ENCODE measurements at regions not wholly inside any gene's neighbourhood (a gene's known extent, or its start where the extent isn't known, plus 50 kb on each side); places are given as distances from the start of the nearest gene placed in this dataset.

- no peak for TF ChIP-seq CTCF (IDR thresholded peaks at IDR 0.05; ENCODE audit: insufficient read depth, low read length)
- no peak for DNase-seq (ENCODE audit: low read depth)
- H3K4me3 ChIP-seq (ENCODE audit: low read depth, low read length) = no peak overlapping the region
Measured at GRCh38 chr4:159505266-159505975, 402.5 kb downstream of the RAPGEF2 start.

- no peak for DNase-seq (ENCODE audit: low read depth)
- no peak for TF ChIP-seq CTCF (IDR thresholded peaks at IDR 0.05; ENCODE audit: insufficient read depth, low read length)
- H3K4me3 ChIP-seq (ENCODE audit: low read depth, low read length) = no peak overlapping the region
Measured at GRCh38 chr4:159506801-159507517, 404.1 kb downstream of the RAPGEF2 start.

GRCh38 chr4:159508917-159509500 is 406.1 kb downstream of the RAPGEF2 start:
- DNase-seq (ENCODE audit: low read depth) = no peak
- no peak for TF ChIP-seq CTCF (IDR thresholded peaks at IDR 0.05; ENCODE audit: insufficient read depth, low read length)

GRCh38 chr4:159512348-159512747 is 409.5 kb downstream of the RAPGEF2 start:
- no peak for DNase-seq (ENCODE audit: low read depth)
- no peak overlapping the region for H3K4me3 ChIP-seq (ENCODE audit: low read depth, low read length)
- TF ChIP-seq CTCF (IDR thresholded peaks at IDR 0.05; ENCODE audit: insufficient read depth, low read length) = no peak

More at GRCh38 chr4:159508917-159509500, 406.1 kb downstream of the RAPGEF2 start:
- H3K4me3 ChIP-seq (ENCODE audit: low read depth, low read length) = no peak overlapping the region

- TF ChIP-seq CTCF (IDR thresholded peaks at IDR 0.05; ENCODE audit: insufficient read depth, low read length) = no peak
- DNase-seq (ENCODE audit: low read depth) = no peak
- no peak overlapping the region for H3K4me3 ChIP-seq (ENCODE audit: low read depth, low read length)
Measured at GRCh38 chr4:159515314-159516025, 412.6 kb downstream of the RAPGEF2 start.

- DNase-seq (ENCODE audit: low read depth) = peak; percentile 60
- no peak overlapping the region for H3K4me3 ChIP-seq (ENCODE audit: low read depth, low read length)
- TF ChIP-seq CTCF (IDR thresholded peaks at IDR 0.05; ENCODE audit: insufficient read depth, low read length) = no peak
Measured at GRCh38 chr4:159516556-159517140, 413.8 kb downstream of the RAPGEF2 start.

Data from fibroblast of the aortic adventitia (primary cell).